Fibroblast of pulmonary artery (primary cell): ENCODE measurements at regions not wholly inside any gene's neighbourhood (a gene's known extent, or its start where the extent isn't known, plus 50 kb on each side); places are given as distances from the start of the nearest gene placed in this dataset.
"Not testable (repeated sequence)": the region's sequence is repeated elsewhere in the genome, so short reads cannot be mapped to it uniquely, and the experiment has no call there.

ENCODE experiments used
- DNase-seq: peaks from one replicate; pipeline ENCODE4 v3.0.0-alpha.2; 2010; ENCODE audit warnings: low read depth
- H3K4me3 ChIP-seq: replicated peaks from 2 replicates; pipeline ENCODE4 v1.5.1; 2011; ENCODE audit warnings: low read depth, mild to moderate bottlenecking, control low read depth, low read length, moderate library complexity
- CTCF ChIP-seq: IDR thresholded peaks from 2 replicates; pipeline ENCODE4 v1.5.1; 2011; ENCODE audit warnings: mild to moderate bottlenecking, control low read depth, low read length, inconsistent platforms; ENCODE audit errors: missing control alignments

- DNase-seq, result peak; percentile 21
- H3K4me3 ChIP-seq, result no peak overlapping the region
- TF ChIP-seq CTCF, result no peak
These were observed 1321.1 kb downstream of the RAPGEF2 start for GRCh38 chr4:160423879-160424451.

GRCh38 chr4:160426233-160426632, 1323.4 kb downstream of the RAPGEF2 start:
- DNase-seq, result no peak
- no peak overlapping the region for H3K4me3 ChIP-seq
- TF ChIP-seq CTCF, result no peak

- no peak for TF ChIP-seq CTCF
- no peak overlapping the region for H3K4me3 ChIP-seq
- no peak for DNase-seq
These were observed 1348.0 kb downstream of the RAPGEF2 start for GRCh38 chr4:160450876-160451275.

- not testable (repeated sequence) for H3K4me3 ChIP-seq, DNase-seq
These were observed 1379.1 kb downstream of the RAPGEF2 start for GRCh38 chr4:160481696-160482690.

DNA sequence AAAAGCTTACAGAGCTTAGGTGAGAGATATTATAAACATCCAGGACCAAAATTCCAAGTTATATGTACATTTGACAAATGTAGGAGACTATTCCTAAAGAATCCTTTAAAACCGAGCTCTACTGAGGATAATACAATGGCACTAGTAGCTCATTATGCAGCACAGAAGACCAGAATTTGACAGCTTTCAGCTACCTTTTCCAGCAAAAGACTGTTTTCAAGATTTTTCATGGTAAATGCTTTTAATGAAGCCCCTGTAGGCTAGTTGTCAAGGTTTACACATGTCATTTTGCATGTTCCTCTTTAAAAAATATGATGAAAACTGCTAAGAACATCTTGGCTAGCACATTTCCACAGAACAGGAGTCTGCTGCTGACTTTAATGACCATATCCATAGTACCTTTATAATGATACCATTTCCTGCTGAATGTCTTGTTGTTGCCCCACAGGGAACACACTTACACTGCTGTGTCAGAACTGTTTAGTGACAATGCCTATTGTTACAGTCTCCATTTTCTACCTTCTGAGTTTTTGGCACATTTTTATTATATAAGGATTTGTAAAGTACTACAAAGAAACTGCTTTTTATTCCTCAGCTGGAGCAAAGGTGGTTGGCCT, 1382.3 kb downstream of the RAPGEF2 start:
- no peak for DNase-seq
- no peak overlapping the region for H3K4me3 ChIP-seq
- TF ChIP-seq CTCF, result no peak

DNA sequence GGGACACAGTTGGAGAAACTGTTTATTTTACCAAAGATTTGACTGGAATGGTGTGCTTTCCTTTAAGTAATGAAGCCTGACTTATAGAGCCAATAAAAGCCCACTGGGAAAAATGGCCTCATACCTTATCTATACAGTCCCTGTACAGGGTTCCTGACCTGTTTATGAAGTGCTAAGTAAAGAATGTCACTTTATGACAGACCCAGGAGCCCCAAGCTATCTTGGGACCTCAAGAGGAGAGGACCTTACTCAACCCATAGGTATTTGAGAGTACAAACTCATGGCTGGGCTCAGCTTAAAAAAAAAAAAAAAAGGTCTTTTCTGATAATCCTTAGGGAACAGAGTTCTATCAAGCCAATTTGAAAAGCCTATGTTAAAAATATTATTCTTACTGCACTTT, 1389.3 kb downstream of the RAPGEF2 start:
- no peak for DNase-seq
- no peak overlapping the region for H3K4me3 ChIP-seq
- no peak for TF ChIP-seq CTCF

DNA sequence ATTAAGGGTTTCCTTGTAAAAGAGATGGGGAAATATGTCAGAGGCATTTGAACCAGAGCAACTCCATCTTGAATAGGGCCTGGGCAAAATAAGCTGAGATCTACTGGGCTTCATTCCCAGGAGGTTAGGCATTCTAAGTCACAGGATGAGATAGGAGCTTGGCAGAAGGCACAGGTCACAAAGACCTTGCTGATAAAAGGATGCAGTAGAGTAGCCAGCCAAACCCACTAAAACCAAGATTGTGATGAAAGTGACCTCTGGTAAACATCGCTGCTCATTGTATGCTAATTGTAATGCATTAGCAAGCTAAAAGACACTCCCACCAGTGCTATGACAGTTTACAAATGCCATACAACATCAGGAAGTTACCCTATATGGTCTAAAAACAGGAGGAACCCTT, 1390.3 kb downstream of the RAPGEF2 start:
- no peak overlapping the region for H3K4me3 ChIP-seq
- TF ChIP-seq CTCF, result no peak
- DNase-seq, result no peak
